NCI-H2081 treated with DMSO at 0.1 percent for 48 hours (cell line): ENCODE measurements at regions not wholly inside any gene's neighbourhood (a gene's known extent, or its start where the extent isn't known, plus 50 kb on each side); places are given as distances from the start of the nearest gene placed in this dataset.
"Not testable (repeated sequence)": the region's sequence is repeated elsewhere in the genome, so short reads cannot be mapped to it uniquely, and the experiment has no call there.

Experiments used
- DNase-seq: peaks from one replicate; lab custom pipeline; 2025; lab: John Stamatoyannopoulos, UW

- DNase-seq, result no peak
These were observed 141.7 kb downstream of the C3orf38 start for GRCh38 chr3:88291486-88291885.

GRCh38 chr3:88298189-88298588 is 148.4 kb downstream of the C3orf38 start:
- no peak for DNase-seq

GRCh38 chr3:88301273-88301995 is 151.7 kb downstream of the C3orf38 start:
- no peak for DNase-seq

- no peak for DNase-seq
These were observed 152.2 kb downstream of the C3orf38 start for GRCh38 chr3:88301996-88302393.

GRCh38 chr3:88303331-88303904 is 153.7 kb downstream of the C3orf38 start:
- DNase-seq, result not testable (repeated sequence)

DNA sequence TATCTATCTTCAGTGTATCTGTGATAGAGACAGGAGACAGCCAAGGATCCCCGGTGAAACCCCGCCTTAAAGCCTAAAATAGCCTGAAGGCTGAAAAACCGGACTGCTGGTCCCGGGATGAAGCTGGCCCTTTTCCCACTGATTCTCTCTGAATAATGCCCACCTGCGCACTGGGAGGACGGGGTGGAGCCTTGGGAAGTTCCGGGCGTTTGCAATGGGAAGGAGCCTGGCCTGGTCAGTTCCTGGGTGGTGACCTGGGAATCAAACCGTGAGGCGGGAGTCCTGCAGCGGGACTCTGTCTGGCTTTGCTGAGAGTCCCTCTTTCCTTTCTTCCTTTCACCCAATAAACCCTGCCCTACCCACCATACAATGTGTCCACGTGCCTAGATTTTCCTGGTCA is 157.9 kb downstream of the C3orf38 start:
- DNase-seq, result no peak

DNA sequence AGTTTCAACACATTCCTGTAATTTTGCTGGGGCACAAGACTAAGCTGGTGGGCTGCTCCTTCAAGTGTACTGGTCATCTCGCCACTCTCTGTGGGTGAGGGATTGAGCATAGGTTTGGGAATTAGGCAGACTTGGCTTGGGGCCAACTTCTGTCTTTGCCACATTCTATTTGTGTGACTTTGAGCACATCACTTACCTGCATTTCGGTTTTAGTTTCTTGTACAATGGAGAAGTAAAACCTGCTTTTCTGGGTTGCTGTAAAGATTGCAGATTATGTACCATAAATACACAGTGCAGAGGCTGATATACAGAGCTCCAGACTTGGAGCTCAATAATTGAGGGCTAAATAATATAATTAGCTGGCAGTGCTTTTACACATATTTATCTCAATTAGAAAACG is 162.1 kb downstream of the C3orf38 start:
- DNase-seq, result no peak

GRCh38 chr3:88312256-88312655 is 162.5 kb downstream of the C3orf38 start:
- DNase-seq, result no peak

DNA sequence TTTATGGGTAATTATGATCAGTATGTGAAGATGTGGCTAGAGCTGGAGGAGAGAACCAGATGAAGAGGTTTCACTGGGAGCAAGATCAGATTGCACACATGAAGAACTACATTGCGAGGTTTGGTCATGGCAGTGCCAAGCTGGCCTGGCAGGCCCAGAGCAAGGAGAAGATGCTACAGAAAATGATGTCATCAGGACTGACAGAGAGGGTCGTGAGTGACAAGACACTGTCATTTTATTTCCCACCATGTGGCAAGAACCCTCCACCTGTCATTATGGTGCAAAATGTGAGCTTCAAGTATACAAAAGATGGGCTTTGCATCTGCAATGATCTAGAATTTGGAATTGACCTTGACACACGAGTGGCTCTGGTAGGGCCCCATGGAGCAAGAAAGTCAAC is 168.3 kb downstream of the C3orf38 start:
- DNase-seq, result no peak

DNA sequence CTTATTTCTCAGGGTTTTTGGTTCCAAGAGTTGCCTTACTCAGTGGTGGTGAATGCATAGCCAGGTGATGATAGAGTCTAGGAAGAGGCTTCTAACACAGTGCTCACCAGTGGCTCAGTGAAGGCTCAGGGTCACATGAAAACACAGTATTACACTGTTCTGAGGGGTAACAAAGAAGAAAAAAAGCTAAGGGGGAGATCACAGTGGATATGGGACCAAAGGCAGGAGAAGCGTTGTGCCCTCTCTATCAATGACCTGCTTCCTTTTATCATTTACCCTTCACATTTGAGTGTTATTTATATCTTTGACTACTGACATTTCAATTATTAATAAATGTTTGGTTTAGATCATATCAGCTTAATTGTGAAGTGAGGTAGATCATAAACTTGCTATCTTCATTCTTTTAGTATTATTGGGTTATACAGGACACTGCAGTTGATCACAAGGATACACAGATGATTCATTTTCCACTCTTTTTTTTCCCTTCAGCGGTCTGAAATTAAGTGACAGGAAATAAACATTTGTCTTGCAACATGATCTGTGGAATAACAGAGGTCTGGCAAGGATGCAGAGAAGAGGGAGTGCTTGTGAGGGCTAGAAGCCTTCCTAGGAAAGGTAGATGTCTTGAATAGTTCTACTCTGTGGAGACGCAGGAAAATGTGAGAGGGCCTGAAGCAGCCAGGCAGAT is 171.7 kb downstream of the C3orf38 start:
- no peak for DNase-seq

GRCh38 chr3:88324788-88325187 is 175.0 kb downstream of the C3orf38 start:
- DNase-seq, result no peak

- DNase-seq, result no peak
These were observed 184.6 kb downstream of the C3orf38 start for GRCh38 chr3:88334187-88334868.

DNA sequence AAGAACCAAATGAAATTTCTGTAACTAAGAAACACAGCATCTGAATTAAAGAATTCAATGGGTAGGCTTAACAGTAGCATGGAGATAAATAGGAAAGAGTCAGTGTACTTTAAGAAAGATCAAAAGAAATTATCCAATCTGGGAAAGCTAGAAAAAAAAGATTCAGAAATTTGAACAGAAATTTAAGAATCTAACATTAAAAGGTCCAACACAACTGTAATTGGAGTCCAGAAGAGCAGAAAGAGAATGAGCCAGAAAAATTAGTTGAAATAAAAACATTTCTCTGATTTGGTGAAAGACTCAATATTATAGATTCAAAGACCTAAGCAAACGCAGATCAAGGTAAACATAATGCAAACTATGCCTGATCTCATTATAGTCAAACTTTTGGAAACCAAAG is 187.1 kb downstream of the C3orf38 start:
- DNase-seq, result no peak

- DNase-seq, result no peak
These were observed 193.5 kb downstream of the C3orf38 start for GRCh38 chr3:88343264-88343663.

DNA sequence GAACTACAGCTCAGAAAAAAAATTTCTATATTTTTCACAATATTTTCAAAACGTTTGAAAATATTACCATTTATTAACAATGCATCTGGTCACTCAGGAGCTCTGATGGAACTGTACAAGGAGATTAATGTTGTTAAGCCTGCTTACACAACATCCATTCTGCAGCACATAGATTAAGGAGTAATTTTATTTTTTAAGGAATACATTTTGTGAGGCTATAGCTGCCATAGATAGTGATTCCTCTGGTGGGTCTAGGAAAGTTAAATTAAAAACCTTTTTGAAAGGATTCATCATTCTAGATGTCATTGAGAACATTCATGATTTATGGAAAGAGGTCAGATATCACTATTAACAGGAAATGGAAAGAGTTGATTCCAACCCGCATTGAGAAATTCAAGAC is 196.9 kb downstream of the C3orf38 start:
- no peak for DNase-seq

- no peak for DNase-seq
These were observed 212.7 kb downstream of the C3orf38 start for GRCh38 chr3:88362428-88362827.

GRCh38 chr3:88364926-88365325 is 215.2 kb downstream of the C3orf38 start:
- DNase-seq, result no peak

GRCh38 chr3:88369337-88369736 is 219.6 kb downstream of the C3orf38 start:
- DNase-seq, result no peak

GRCh38 chr3:88369767-88370166 is 220.0 kb downstream of the C3orf38 start:
- DNase-seq, result no peak

- DNase-seq, result no peak
These were observed 235.3 kb downstream of the C3orf38 start for GRCh38 chr3:88385090-88385489.

GRCh38 chr3:88398581-88398980 is 248.8 kb downstream of the C3orf38 start:
- no peak for DNase-seq

DNA sequence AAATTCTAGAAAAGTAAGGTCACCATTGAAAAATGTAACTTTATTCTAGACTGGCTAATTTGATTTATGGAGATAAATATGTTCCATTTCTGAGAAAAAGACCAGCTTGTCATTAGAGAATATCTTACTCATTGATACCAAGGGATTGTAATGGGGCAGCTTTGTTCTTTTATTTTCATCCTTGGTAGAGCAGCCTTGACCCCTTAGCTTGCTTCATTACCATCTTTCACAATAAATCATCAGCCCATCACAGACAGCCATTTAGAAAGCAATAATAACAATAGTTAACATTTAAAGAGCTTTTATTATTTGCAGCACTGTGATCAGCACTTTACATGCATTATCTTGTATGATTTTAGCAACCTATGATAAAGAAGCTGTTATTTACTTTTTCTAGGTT is 253.6 kb downstream of the C3orf38 start:
- no peak for DNase-seq

DNA sequence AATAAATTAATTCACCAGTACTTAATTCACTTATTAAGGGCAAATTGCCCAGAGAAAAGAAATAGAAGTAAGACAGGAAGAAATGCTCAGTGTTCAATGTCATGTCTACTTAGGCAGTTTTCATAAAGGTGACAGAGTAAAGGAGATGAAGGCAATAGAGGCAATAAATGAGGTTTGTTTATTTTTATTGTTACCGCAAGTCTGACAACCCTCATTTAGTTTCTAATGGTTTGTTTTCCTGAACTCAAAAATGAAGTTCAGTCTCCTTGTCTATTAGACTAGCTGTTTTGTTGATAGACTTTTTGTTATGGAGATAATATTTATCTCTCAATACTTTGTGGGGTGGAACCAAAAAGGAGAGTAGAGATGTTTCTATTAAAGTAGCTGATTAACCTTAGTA is 258.3 kb downstream of the C3orf38 start:
- no peak for DNase-seq
